ENCODE measurements at regions not wholly inside any gene's neighbourhood (a gene's known extent, or its start where the extent isn't known, plus 50 kb on each side); places are given as distances from the start of the nearest gene placed in this dataset.

- DNase-seq: no peak
Measured at GRCh38 chr5:171693412-171693811, 92.2 kb upstream of the SMIM23 start.

GRCh38 chr5:171695804-171696203 is 89.8 kb upstream of the SMIM23 start:
- no peak for DNase-seq

- DNase-seq: no peak
Measured at GRCh38 chr5:171697221-171698102, 88.2 kb upstream of the SMIM23 start.

GRCh38 chr5:171700318-171700912 is 85.2 kb upstream of the SMIM23 start:
- no peak for DNase-seq

GRCh38 chr5:171701100-171701541 is 84.5 kb upstream of the SMIM23 start:
- no peak for DNase-seq

- no peak for DNase-seq
Measured at GRCh38 chr5:171702135-171702770, 83.4 kb upstream of the SMIM23 start.

GRCh38 chr5:171703146-171703545 is 82.5 kb upstream of the SMIM23 start:
- DNase-seq: no peak

- no peak for DNase-seq
Measured at GRCh38 chr5:171705036-171705435, 80.6 kb upstream of the SMIM23 start.

GRCh38 chr5:171705830-171706468 is 79.7 kb upstream of the SMIM23 start:
- no peak for DNase-seq

GRCh38 chr5:171706736-171707441 is 78.7 kb upstream of the SMIM23 start:
- no peak for DNase-seq

- no peak for DNase-seq
Measured at GRCh38 chr5:171707442-171707792, 78.2 kb upstream of the SMIM23 start.

- DNase-seq: no peak
Measured at GRCh38 chr5:171709930-171710329, 75.7 kb upstream of the SMIM23 start.

- no peak for DNase-seq
Measured at GRCh38 chr5:171710451-171711024, 75.1 kb upstream of the SMIM23 start.

GRCh38 chr5:171711571-171711970 is 74.0 kb upstream of the SMIM23 start:
- DNase-seq: no peak

- DNase-seq: no peak
Measured at GRCh38 chr5:171712616-171713015, 73.0 kb upstream of the SMIM23 start.

GRCh38 chr5:171713152-171713551 is 72.5 kb upstream of the SMIM23 start:
- DNase-seq: no peak

- no peak for DNase-seq
Measured at GRCh38 chr5:171714261-171714660, 71.4 kb upstream of the SMIM23 start.

- no peak for DNase-seq
Measured at GRCh38 chr5:171714851-171715250, 70.8 kb upstream of the SMIM23 start.

- no peak for DNase-seq
Measured at GRCh38 chr5:171715551-171715950, 70.1 kb upstream of the SMIM23 start.

- no peak for DNase-seq
Measured at GRCh38 chr5:171720086-171720485, 65.5 kb upstream of the SMIM23 start.

- no peak for DNase-seq
Measured at GRCh38 chr5:171721464-171721863, 64.2 kb upstream of the SMIM23 start.

- DNase-seq: no peak
Measured at GRCh38 chr5:171724468-171725204, 61.0 kb upstream of the SMIM23 start.

Data from stimulated activated CD4-positive, alpha-beta T cell treated with anti-CD3 and anti-CD28 coated beads, Interleukin-2, amount 100 ng/mL, for 48 hours (primary cell).